HepG2 (cell line): ENCODE measurements at regions not wholly inside any gene's neighbourhood (a gene's known extent, or its start where the extent isn't known, plus 50 kb on each side); places are given as distances from the start of the nearest gene placed in this dataset.

Experiments
- ATAC-seq: fragments of 200-7000 bp; cut with Tn5 transposase; 3 replicates; pipeline ENCODE4 v1.9.1; 2020; ENCODE audit warnings: mild to moderate bottlenecking, moderate library complexity
- BruUV-seq: library from RNA; stranded (reverse); fragments of 400-500 nt; replicated peaks from 2 replicates; lab custom pipeline; 2021; lab: Mats Ljungman, UMichigan
- CTCF ChIA-PET: fragments of 300-600 bp; formaldehyde crosslinking; extraction: SDS; loops from one replicate; lab custom pipeline; 2021; ENCODE audit warnings: low total read pairs, inconsistent platforms, low intra/inter-chr PET ratio; lab: Yijun Ruan, JAX
- POLR2A ChIA-PET: fragments of 350-600 bp; sonication (Branson Sonifier 250); formaldehyde crosslinking; loops from one replicate; lab custom pipeline; 2020; ENCODE audit warnings: antibody characterized with exemption, inconsistent platforms; lab: Yijun Ruan, JAX
- DNase-seq: peaks from one replicate; pipeline ENCODE4 v3.0.0-alpha.2; 2015; ENCODE audit warnings: low spot score
- FAIRE-seq: peaks from 3 replicates; lab custom pipeline; 2011; peaks lifted over from hg19 to GRCh38; lab: Jason Lieb, UNC
- H2AFZ ChIP-seq: one replicate; pipeline ENCODE4 v1.6.1; 2011; ENCODE audit warnings: low read length, inconsistent platforms
- H3K27ac ChIP-seq: fragments of 300-600 bp; 3 replicates; pipeline ENCODE4 v1.8.0; 2011; ENCODE audit warnings: mixed run types, mild to moderate bottlenecking, mixed read lengths, low read length, inconsistent platforms; ENCODE audit not compliant: insufficient read depth; ENCODE audit errors: extremely low read length
- H3K27me3 ChIP-seq, 2 experiments: fragments of 200-600 bp in 1 of 2; 2 replicates in 1 of 2; 3 replicates in 1 of 2; pipeline versions ENCODE4 v1.6.0 to v1.8.0; 2011; ENCODE audit warnings: low read length in 2 of 2, mild to moderate bottlenecking in 2 of 2, moderate library complexity in 2 of 2, inconsistent platforms in 1 of 2; ENCODE audit not compliant: insufficient read depth in 2 of 2, control insufficient read depth in 1 of 2
- H3K36me3 ChIP-seq, 2 experiments: fragments of 200-600 bp in 1 of 2; replicated peaks in 1 of 2; 2 replicates in 1 of 2; 3 replicates in 1 of 2; pipeline versions ENCODE4 v1.5.1 to v1.8.0; 2011; ENCODE audit warnings: low read length in 2 of 2, inconsistent platforms in 1 of 2; ENCODE audit not compliant: insufficient read depth in 2 of 2, control insufficient read depth in 1 of 2
- H3K4me1 ChIP-seq: 2 replicates; pipeline ENCODE4 v1.5.1; 2012; ENCODE audit warnings: low read length, inconsistent platforms; ENCODE audit not compliant: insufficient read depth
- H3K4me2 ChIP-seq: 2 replicates; pipeline ENCODE4 v1.6.0; 2011; ENCODE audit warnings: low read depth, low read length, inconsistent platforms
- H3K4me3 ChIP-seq, 3 experiments: fragments of 200-600 bp in 1 of 3; sonication (generic), shearing (Covaris generic) in 1 of 3; replicated peaks in 1 of 3; 2 replicates each; pipeline ENCODE4 v1.5.1; 2011 to 2016; ENCODE audit warnings: low read length in 3 of 3, inconsistent platforms in 2 of 3, low read depth in 2 of 3, mild to moderate bottlenecking in 2 of 3, control low read depth in 1 of 3, mixed read lengths in 1 of 3; ENCODE audit not compliant: insufficient read depth in 1 of 3
- H3K79me2 ChIP-seq: one replicate; pipeline ENCODE4 v1.6.1; 2011; ENCODE audit warnings: low read length, inconsistent platforms; ENCODE audit not compliant: insufficient read depth
- H3K9ac ChIP-seq: 2 replicates; pipeline ENCODE4 v1.6.0; 2011; ENCODE audit warnings: mild to moderate bottlenecking, low read depth, low read length, inconsistent platforms; ENCODE audit not compliant: insufficient read depth
- H3K9me3 ChIP-seq: 2 replicates; pipeline ENCODE4 v1.5.1; 2012; ENCODE audit warnings: mild to moderate bottlenecking, low read length
- H4K20me1 ChIP-seq: 2 replicates; pipeline ENCODE4 v1.6.0; 2011; ENCODE audit warnings: inconsistent platforms, mild to moderate bottlenecking, low read length, moderate library complexity; ENCODE audit not compliant: insufficient read depth
- ARID2 ChIP-seq: sonication (generic); formaldehyde crosslinking; IDR thresholded peaks from 2 replicates; pipeline ENCODE4 v1.8.1; 2022; ENCODE audit warnings: mild to moderate bottlenecking, missing genetic modification reagents, borderline replicate concordance
- ARID5B ChIP-seq: IDR thresholded peaks from 2 replicates; pipeline ENCODE4 v1.4.0; 2020; ENCODE audit warnings: mild to moderate bottlenecking, missing genetic modification reagents
- CENPX ChIP-seq: sonication (generic); formaldehyde crosslinking; IDR thresholded peaks from 2 replicates; pipeline ENCODE4 v1.9.0; 2021; ENCODE audit warnings: mild to moderate bottlenecking, missing genetic modification reagents, moderate library complexity
- GMEB2 ChIP-seq: IDR thresholded peaks from 2 replicates; pipeline ENCODE4 v1.6.1; 2016; ENCODE audit warnings: missing biosample characterization, missing genetic modification reagents, low read depth
- KDM2A ChIP-seq: sonication (generic); formaldehyde crosslinking; IDR thresholded peaks from 2 replicates; pipeline ENCODE4 v1.4.0; 2020; ENCODE audit warnings: low read depth, missing genetic modification reagents, borderline replicate concordance
- KLF11 ChIP-seq: IDR thresholded peaks from 2 replicates; pipeline ENCODE4 v1.6.1; 2016; ENCODE audit warnings: missing compliant biosample characterization
- MIER3 ChIP-seq: IDR thresholded peaks from 2 replicates; pipeline ENCODE4 v1.6.1; 2016; ENCODE audit warnings: missing compliant biosample characterization, borderline replicate concordance
- REST ChIP-seq, 2 experiments: IDR thresholded peaks; 2 replicates each; pipeline ENCODE4 v1.6.1; 2011 to 2012; ENCODE audit warnings: low read length in 2 of 2, borderline replicate concordance in 1 of 2, low read depth in 1 of 2, mild to moderate bottlenecking in 1 of 2, moderate library complexity in 1 of 2
- SRSF9 ChIP-seq: fragments of 200-400 bp; formaldehyde crosslinking; IDR thresholded peaks from 2 replicates; pipeline ENCODE4 v1.6.1; 2018; ENCODE audit warnings: borderline replicate concordance, mild to moderate bottlenecking, low read depth, low read length; ENCODE audit not compliant: insufficient read depth, poor library complexity, severe bottlenecking
- ZFP90 ChIP-seq: sonication (generic); formaldehyde crosslinking; IDR thresholded peaks from 2 replicates; pipeline ENCODE4 v1.8.0; 2022; ENCODE audit warnings: missing genetic modification reagents, mild to moderate bottlenecking, inconsistent platforms, borderline replicate concordance
- ZNF17 ChIP-seq: sonication (generic); formaldehyde crosslinking; IDR thresholded peaks from 2 replicates; pipeline ENCODE4 v1.5.0; 2020; ENCODE audit warnings: mild to moderate bottlenecking, missing genetic modification reagents
- ZNF234 ChIP-seq: sonication (generic); formaldehyde crosslinking; conservative IDR thresholded peaks from 2 replicates; pipeline ENCODE4 v1.5.1; 2020; ENCODE audit warnings: mild to moderate bottlenecking, missing genetic modification reagents
- ZNF30 ChIP-seq: sonication (generic); formaldehyde crosslinking; IDR thresholded peaks from 2 replicates; pipeline ENCODE4 v1.5.0; 2020; ENCODE audit warnings: mild to moderate bottlenecking, missing genetic modification reagents
- ZNF343 ChIP-seq: sonication (generic); formaldehyde crosslinking; IDR thresholded peaks from 2 replicates; pipeline ENCODE4 v1.4.0; 2020; ENCODE audit warnings: mild to moderate bottlenecking, missing genetic modification reagents
- ZNF550 ChIP-seq: sonication (generic); formaldehyde crosslinking; IDR thresholded peaks from 2 replicates; pipeline ENCODE4 v1.4.0; 2020; ENCODE audit warnings: mild to moderate bottlenecking, missing genetic modification reagents, borderline replicate concordance
- ZNF841 ChIP-seq: sonication (generic); formaldehyde crosslinking; IDR thresholded peaks from 2 replicates; pipeline ENCODE4 v1.8.1; 2023; ENCODE audit warnings: missing genetic modification reagents, borderline replicate concordance
- WGBS: methylation state at CpG from one replicate; pipeline ENCODE4 v1.1.6; 2017; ENCODE audit warnings: low lambda C conversion rate; 5-methylcytosine and 5-hydroxymethylcytosine counted together
- in situ Hi-C: cut with HindIII; loops from 2 replicates; pipeline ENCODE4 v1.10.0; 2017; ENCODE audit warnings: low pct_unique_long_range_greater_than_20kb; ENCODE audit not compliant: extremely low pct_ligation_motif_present
- intact Hi-C: fragments of 100-400 bp; cut with micrococcal nuclease; formaldehyde crosslinking; loops from one replicate; pipeline ENCODE4 v1.10.0; 2022; ENCODE audit not compliant: unreplicated experiment

- TF ChIP-seq MIER3, result no peak
- no peak for TF ChIP-seq ZFP90 (CRISPR knock-in tag)
- no peak for TF ChIP-seq REST (IDR thresholded peaks at IDR 0.05; ENCODE audit: borderline replicate concordance in 1 of 2, low read depth in 1 of 2, low read length in 2 of 2)
- TF ChIP-seq ARID5B (CRISPR knock-in tag), result no peak
- TF ChIP-seq KDM2A (CRISPR knock-in tag), result no peak
Measured at GRCh38 chr12:78343657-78344056, 513.0 kb downstream of the NAV3 start (continued).

GRCh38 chr12:78359520-78359919 is 505.1 kb upstream of the SYT1 start:
- intact Hi-C loops, result no loop called here
- FAIRE-seq, result no peak
- TF ChIP-seq CENPX (no peak), SRSF9 (no peak), ZNF30 (CRISPR knock-in tag) (no peak), ZNF550 (CRISPR knock-in tag) (no peak), ZNF17 (CRISPR knock-in tag) (no peak), ARID2 (CRISPR knock-in tag) (no peak), ZNF234 (no peak), ZNF841 (CRISPR knock-in tag) (no peak), GMEB2 (no peak), KLF11 (CRISPR knock-in tag) (no peak), ZNF343 (no peak)

More at GRCh38 chr12:78359520-78359919, 505.1 kb upstream of the SYT1 start:
- DNase-seq, result no peak
- BruUV-seq, result no TSS peak
- Histone ChIP-seq H3K27ac (no peak overlapping the region), H3K36me3 (no peaks in the 10 kb centered on the region), H3K4me2 (no peak overlapping the region), H3K9ac (no peak overlapping the region), H3K27me3 (no peaks in the 10 kb centered on the region), H3K4me3 (no peak overlapping the region), H3K79me2 (no peaks in the 10 kb centered on the region), H3K4me1 (no peaks in the 10 kb centered on the region), H2AFZ (no peak overlapping the region), H3K9me3 (no peaks in the 10 kb centered on the region), H4K20me1 (no peaks in the 10 kb centered on the region)
- ChIA-PET CTCF (no interaction called here), POLR2A (no interaction called here)
- ATAC-seq, result no peak
- 0% methylated on average over 1 of the region's 1 CpG for WGBS
- in situ Hi-C loops, result no loop called here
